Right lobe of liver (tissue), 4 donors: ENCODE measurements at regions not wholly inside any gene's neighbourhood (a gene's known extent, or its start where the extent isn't known, plus 50 kb on each side); places are given as distances from the start of the nearest gene placed in this dataset.

Experiments used
- CTCF ChIP-seq, 4 donors: fragments of 200-600 bp in 3 of 4; fragments of 450-650 bp in 1 of 4; IDR thresholded peaks; one replicate each; pipeline versions ENCODE4 v1.5.1 to v1.8.0; 2016 to 2022; ENCODE audit warnings: antibody characterized with exemption in 4 of 4, mild to moderate bottlenecking in 2 of 4
- POLR2A ChIP-seq: fragments of 450-650 bp; IDR thresholded peaks from one replicate; pipeline ENCODE4 v1.6.1; 2017; ENCODE audit warnings: antibody characterized with exemption, mild to moderate bottlenecking
- donor health status: DM: no; HTN: no; CAD: no.
- donor health status: DM: no; HTN: no; CAD: no.
- donor health status: DM: no; HTN: yes; CAD: no.

GRCh38 chr2:203629699-203630098 is 76.7 kb upstream of the CD28 start:
- no peak for TF ChIP-seq CTCF (IDR thresholded peaks at IDR 0.05)
- TF ChIP-seq POLR2A, result no peak
